ENCODE measurements at regions not wholly inside any gene's neighbourhood (a gene's known extent, or its start where the extent isn't known, plus 50 kb on each side); places are given as distances from the start of the nearest gene placed in this dataset.

GRCh38 chr11:26026078-26026477, 305.9 kb upstream of the ANO3 start:
- no peaks in the 10 kb centered on the region for H3K9me2 ChIP-seq (ENCODE audit: low read depth, low read length)
- H3K4me1 ChIP-seq (ENCODE audit: insufficient read depth, low read length, severe bottlenecking): no peaks in the 10 kb centered on the region
- H3K79me2 ChIP-seq (ENCODE audit: insufficient read depth, low read length): no peaks in the 10 kb centered on the region
- no peak overlapping the region for H3K4me2 ChIP-seq (ENCODE audit: low read length)
- H3K9ac ChIP-seq (ENCODE audit: low read length): no peak overlapping the region
- no peak overlapping the region for H3K27ac ChIP-seq (ENCODE audit: low read depth, low read length, poor library complexity, severe bottlenecking)
- H3K9me3 ChIP-seq (ENCODE audit: low read length): no peaks in the 10 kb centered on the region
- H3K27me3 ChIP-seq (ENCODE audit: insufficient read depth, low read length): no peaks in the 10 kb centered on the region
- TF ChIP-seq CTCF (IDR thresholded peaks at IDR 0.05; ENCODE audit: low read length) (no peak), EZH2 (IDR thresholded peaks at IDR 0.05; ENCODE audit: borderline replicate concordance, low read length) (no peak)
- no peaks in the 10 kb centered on the region for H4K20me1 ChIP-seq (ENCODE audit: insufficient read depth, low read length)
- no peak overlapping the region for H3K4me3 ChIP-seq (ENCODE audit: low read depth, low read length, poor library complexity, severe bottlenecking)
- H3K36me3 ChIP-seq (ENCODE audit: insufficient read depth, low read length): no peaks in the 10 kb centered on the region
- H3F3A ChIP-seq (ENCODE audit: insufficient read depth, low read length): no peaks in the 10 kb centered on the region
- H2AFZ ChIP-seq (ENCODE audit: low read length): no peak overlapping the region

GRCh38 chr11:26027887-26028286, 304.0 kb upstream of the ANO3 start:
- Histone ChIP-seq H3K9ac (ENCODE audit: low read length) (no peak overlapping the region), H3K27me3 (ENCODE audit: insufficient read depth, low read length) (no peaks in the 10 kb centered on the region), H2AFZ (ENCODE audit: low read length) (no peak overlapping the region), H3K4me1 (ENCODE audit: insufficient read depth, low read length, severe bottlenecking) (no peaks in the 10 kb centered on the region), H3K79me2 (ENCODE audit: insufficient read depth, low read length) (no peaks in the 10 kb centered on the region), H3K36me3 (ENCODE audit: insufficient read depth, low read length) (no peaks in the 10 kb centered on the region), H3K4me3 (ENCODE audit: low read depth, low read length, poor library complexity, severe bottlenecking) (no peak overlapping the region), H3F3A (ENCODE audit: insufficient read depth, low read length) (no peaks in the 10 kb centered on the region), H3K9me3 (ENCODE audit: low read length) (no peaks in the 10 kb centered on the region), H3K27ac (ENCODE audit: low read depth, low read length, poor library complexity, severe bottlenecking) (no peak overlapping the region), H3K9me2 (ENCODE audit: low read depth, low read length) (no peaks in the 10 kb centered on the region), H4K20me1 (ENCODE audit: insufficient read depth, low read length) (no peaks in the 10 kb centered on the region), H3K4me2 (ENCODE audit: low read length) (no peak overlapping the region)
- no peak for TF ChIP-seq EZH2 (IDR thresholded peaks at IDR 0.05; ENCODE audit: borderline replicate concordance, low read length)
- peak; percentile 13; the same call in 1 of the 2 replicates for TF ChIP-seq CTCF (IDR thresholded peaks at IDR 0.05; ENCODE audit: low read length)

GRCh38 chr11:26028393-26028911, 303.5 kb upstream of the ANO3 start:
- no peaks in the 10 kb centered on the region for H3K79me2 ChIP-seq (ENCODE audit: insufficient read depth, low read length)
- no peak overlapping the region for H3K9ac ChIP-seq (ENCODE audit: low read length)
- TF ChIP-seq CTCF (IDR thresholded peaks at IDR 0.05; ENCODE audit: low read length): no peak
- TF ChIP-seq EZH2 (IDR thresholded peaks at IDR 0.05; ENCODE audit: borderline replicate concordance, low read length): no peak
- H3K4me1 ChIP-seq (ENCODE audit: insufficient read depth, low read length, severe bottlenecking): no peaks in the 10 kb centered on the region
- H3K36me3 ChIP-seq (ENCODE audit: insufficient read depth, low read length): no peaks in the 10 kb centered on the region
- no peaks in the 10 kb centered on the region for H4K20me1 ChIP-seq (ENCODE audit: insufficient read depth, low read length)
- no peak overlapping the region for H3K4me3 ChIP-seq (ENCODE audit: low read depth, low read length, poor library complexity, severe bottlenecking)
- H3F3A ChIP-seq (ENCODE audit: insufficient read depth, low read length): no peaks in the 10 kb centered on the region
- no peaks in the 10 kb centered on the region for H3K27me3 ChIP-seq (ENCODE audit: insufficient read depth, low read length)
- H2AFZ ChIP-seq (ENCODE audit: low read length): no peak overlapping the region
- no peak overlapping the region for H3K4me2 ChIP-seq (ENCODE audit: low read length)
- H3K9me2 ChIP-seq (ENCODE audit: low read depth, low read length): no peaks in the 10 kb centered on the region
- H3K27ac ChIP-seq (ENCODE audit: low read depth, low read length, poor library complexity, severe bottlenecking): no peak overlapping the region
- no peaks in the 10 kb centered on the region for H3K9me3 ChIP-seq (ENCODE audit: low read length)
